ENCODE measurements at regions not wholly inside any gene's neighbourhood (a gene's known extent, or its start where the extent isn't known, plus 50 kb on each side); places are given as distances from the start of the nearest gene placed in this dataset.
A peak's percentile ranks its signal among the peaks of the same experiment; 100 is the strongest.

DNA sequence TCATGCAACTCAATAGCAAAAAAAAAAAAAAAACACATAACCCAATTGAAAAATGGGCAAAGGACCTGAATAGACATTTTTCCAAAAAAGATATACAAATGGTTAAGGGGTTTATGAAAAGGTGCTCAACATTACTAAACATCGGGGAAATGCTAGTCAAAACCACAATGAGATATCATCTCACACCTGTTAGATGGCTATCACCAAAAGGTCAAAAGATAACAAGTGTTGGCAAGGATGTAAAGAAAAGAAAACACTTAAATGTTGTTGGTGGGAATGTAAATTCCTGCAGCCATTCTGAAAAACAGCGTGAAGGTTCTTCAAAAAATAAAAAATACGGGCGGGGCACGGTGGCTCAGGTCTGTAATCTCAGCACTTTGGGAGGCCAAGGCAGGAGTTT lies 112.4 kb upstream of the CAB39 start:
- no peak overlapping the region for H2AFZ ChIP-seq (ENCODE audit: low read length)
- no peak overlapping the region for H3K4me3 ChIP-seq (ENCODE audit: low read depth, low read length, poor library complexity, severe bottlenecking)
- no peaks in the 10 kb centered on the region for H4K20me1 ChIP-seq (ENCODE audit: insufficient read depth, low read length)
- H3K9me2 ChIP-seq (ENCODE audit: low read depth, low read length), result no peaks in the 10 kb centered on the region
- no peak for TF ChIP-seq EZH2 (IDR thresholded peaks at IDR 0.05; ENCODE audit: borderline replicate concordance, low read length)
- TF ChIP-seq CTCF (IDR thresholded peaks at IDR 0.05; ENCODE audit: low read length), result no peak
- H3F3A ChIP-seq (ENCODE audit: insufficient read depth, low read length), result no peaks in the 10 kb centered on the region
- no peaks in the 10 kb centered on the region for H3K36me3 ChIP-seq (ENCODE audit: insufficient read depth, low read length)
- H3K27me3 ChIP-seq (ENCODE audit: insufficient read depth, low read length), result no peaks in the 10 kb centered on the region
- H3K4me1 ChIP-seq (ENCODE audit: insufficient read depth, low read length, severe bottlenecking), result peaks cover 51% of the 10 kb centered on the region
- H3K79me2 ChIP-seq (ENCODE audit: insufficient read depth, low read length), result no peaks in the 10 kb centered on the region
- no peak overlapping the region for H3K9ac ChIP-seq (ENCODE audit: low read length)
- H3K27ac ChIP-seq (ENCODE audit: low read depth, low read length, poor library complexity, severe bottlenecking), result peak overlapping the region; percentile 93
- peak overlapping the region; percentile 45; the same call in 1 of the 2 replicates for H3K4me2 ChIP-seq (ENCODE audit: low read length)
- H3K9me3 ChIP-seq (ENCODE audit: low read length), result no peaks in the 10 kb centered on the region

GRCh38 chr2:230600881-230601280 lies 111.8 kb upstream of the CAB39 start:
- Histone ChIP-seq H3K9me3 (ENCODE audit: low read length) (no peaks in the 10 kb centered on the region), H3K4me2 (ENCODE audit: low read length) (peak overlapping the region; percentile 45), H2AFZ (ENCODE audit: low read length) (no peak overlapping the region), H3K4me1 (ENCODE audit: insufficient read depth, low read length, severe bottlenecking) (peaks cover 45% of the 10 kb centered on the region), H3K27me3 (ENCODE audit: insufficient read depth, low read length) (no peaks in the 10 kb centered on the region), H3K4me3 (ENCODE audit: low read depth, low read length, poor library complexity, severe bottlenecking) (peak overlapping the region; percentile 10), H4K20me1 (ENCODE audit: insufficient read depth, low read length) (no peaks in the 10 kb centered on the region), H3K9me2 (ENCODE audit: low read depth, low read length) (no peaks in the 10 kb centered on the region), H3F3A (ENCODE audit: insufficient read depth, low read length) (no peaks in the 10 kb centered on the region), H3K9ac (ENCODE audit: low read length) (no peak overlapping the region), H3K27ac (ENCODE audit: low read depth, low read length, poor library complexity, severe bottlenecking) (peak overlapping the region; percentile 93), H3K79me2 (ENCODE audit: insufficient read depth, low read length) (no peaks in the 10 kb centered on the region), H3K36me3 (ENCODE audit: insufficient read depth, low read length) (no peaks in the 10 kb centered on the region)
- TF ChIP-seq CTCF (IDR thresholded peaks at IDR 0.05; ENCODE audit: low read length), result no peak

- peaks cover 45% of the 10 kb centered on the region for H3K4me1 ChIP-seq (ENCODE audit: insufficient read depth, low read length, severe bottlenecking)
- TF ChIP-seq EZH2 (IDR thresholded peaks at IDR 0.05; ENCODE audit: borderline replicate concordance, low read length) (no peak), CTCF (IDR thresholded peaks at IDR 0.05; ENCODE audit: low read length) (no peak)
These were observed 111.1 kb upstream of the CAB39 start for GRCh38 chr2:230601510-230601909.

More at GRCh38 chr2:230601510-230601909, 111.1 kb upstream of the CAB39 start:
- no peaks in the 10 kb centered on the region for H3K9me2 ChIP-seq (ENCODE audit: low read depth, low read length)
- no peaks in the 10 kb centered on the region for H4K20me1 ChIP-seq (ENCODE audit: insufficient read depth, low read length)
- H3K9me3 ChIP-seq (ENCODE audit: low read length), result no peaks in the 10 kb centered on the region
- H3F3A ChIP-seq (ENCODE audit: insufficient read depth, low read length), result no peaks in the 10 kb centered on the region
- H3K27me3 ChIP-seq (ENCODE audit: insufficient read depth, low read length), result no peaks in the 10 kb centered on the region
- H3K9ac ChIP-seq (ENCODE audit: low read length), result peak overlapping the region; percentile 3; the same call in 1 of the 2 replicates
- peak overlapping the region; percentile 93 for H3K27ac ChIP-seq (ENCODE audit: low read depth, low read length, poor library complexity, severe bottlenecking)
- peak overlapping the region; percentile 15; the same call in 1 of the 2 replicates for H3K4me2 ChIP-seq (ENCODE audit: low read length)
- no peaks in the 10 kb centered on the region for H3K79me2 ChIP-seq (ENCODE audit: insufficient read depth, low read length)
- no peak overlapping the region for H3K4me3 ChIP-seq (ENCODE audit: low read depth, low read length, poor library complexity, severe bottlenecking)
- H3K36me3 ChIP-seq (ENCODE audit: insufficient read depth, low read length), result no peaks in the 10 kb centered on the region
- H2AFZ ChIP-seq (ENCODE audit: low read length), result no peak overlapping the region
